IPS-20b (cell line): ENCODE measurements at regions not wholly inside any gene's neighbourhood (a gene's known extent, or its start where the extent isn't known, plus 50 kb on each side); places are given as distances from the start of the nearest gene placed in this dataset.

ENCODE experiments used
- H3K27ac ChIP-seq: one replicate; pipeline ENCODE4 v1.5.1; 2013; ENCODE audit warnings: low read length
- H3K27me3 ChIP-seq: 2 replicates; pipeline ENCODE4 v1.6.1; 2013; ENCODE audit warnings: mild to moderate bottlenecking, low read length, inconsistent platforms; ENCODE audit not compliant: insufficient read depth
- H3K36me3 ChIP-seq: 2 replicates; pipeline ENCODE4 v1.6.1; 2013; ENCODE audit warnings: low read depth, mild to moderate bottlenecking, inconsistent platforms, low read length, moderate library complexity; ENCODE audit not compliant: insufficient read depth
- H3K4me1 ChIP-seq: 2 replicates; pipeline ENCODE4 v1.6.1; 2013; ENCODE audit warnings: mild to moderate bottlenecking, control low read depth, inconsistent platforms, low read length, moderate library complexity; ENCODE audit not compliant: insufficient read depth
- H3K4me3 ChIP-seq: 2 replicates; pipeline ENCODE4 v1.5.1; 2013; ENCODE audit warnings: mild to moderate bottlenecking, low read length, inconsistent platforms
- H3K9ac ChIP-seq: 2 replicates; pipeline ENCODE4 v1.6.1; 2013; ENCODE audit warnings: low read depth, mild to moderate bottlenecking, inconsistent platforms, low read length, moderate library complexity
- H3K9me3 ChIP-seq: 2 replicates; pipeline ENCODE4 v1.6.1; 2013; ENCODE audit warnings: mild to moderate bottlenecking, low read depth, low read length, inconsistent platforms; ENCODE audit not compliant: insufficient read depth

- H3K9ac ChIP-seq, result no peak overlapping the region
- H3K27me3 ChIP-seq, result no peaks in the 10 kb centered on the region
- no peak overlapping the region for H3K4me3 ChIP-seq
- no peaks in the 10 kb centered on the region for H3K9me3 ChIP-seq
- peaks cover 3% of the 10 kb centered on the region; the same call in 1 of the 2 replicates for H3K4me1 ChIP-seq
- H3K27ac ChIP-seq, result no peak overlapping the region
- H3K36me3 ChIP-seq, result no peaks in the 10 kb centered on the region
Observed at GRCh38 chr1:208556461-208556860, 312.3 kb upstream of the PLXNA2 start.

- Histone ChIP-seq H3K4me3 (no peak overlapping the region), H3K27ac (no peak overlapping the region)
Observed at GRCh38 chr1:208557046-208557722, 313.0 kb upstream of the PLXNA2 start.

GRCh38 chr1:208557723-208558094 lies 313.5 kb upstream of the PLXNA2 start:
- Histone ChIP-seq H3K9me3 (no peaks in the 10 kb centered on the region), H3K4me1 (no peaks in the 10 kb centered on the region), H3K27ac (no peak overlapping the region), H3K36me3 (no peaks in the 10 kb centered on the region), H3K9ac (no peak overlapping the region), H3K27me3 (no peaks in the 10 kb centered on the region), H3K4me3 (no peak overlapping the region)

More at GRCh38 chr1:208557046-208557722, 313.0 kb upstream of the PLXNA2 start:
- Histone ChIP-seq H3K4me1 (no peaks in the 10 kb centered on the region), H3K27me3 (no peaks in the 10 kb centered on the region), H3K36me3 (no peaks in the 10 kb centered on the region), H3K9me3 (no peaks in the 10 kb centered on the region), H3K9ac (no peak overlapping the region)

- H3K36me3 ChIP-seq, result no peaks in the 10 kb centered on the region
- no peaks in the 10 kb centered on the region for H3K9me3 ChIP-seq
- H3K4me3 ChIP-seq, result no peak overlapping the region
- H3K27me3 ChIP-seq, result no peaks in the 10 kb centered on the region
- H3K27ac ChIP-seq, result no peak overlapping the region
- H3K9ac ChIP-seq, result no peak overlapping the region
- H3K4me1 ChIP-seq, result no peaks in the 10 kb centered on the region
Observed at GRCh38 chr1:208559597-208560329, 315.6 kb upstream of the PLXNA2 start.

GRCh38 chr1:208562151-208562960 lies 318.2 kb upstream of the PLXNA2 start:
- Histone ChIP-seq H3K27ac (no peak overlapping the region), H3K4me1 (no peaks in the 10 kb centered on the region), H3K27me3 (no peaks in the 10 kb centered on the region), H3K9ac (no peak overlapping the region), H3K9me3 (no peaks in the 10 kb centered on the region), H3K4me3 (no peak overlapping the region), H3K36me3 (no peaks in the 10 kb centered on the region)

- H3K36me3 ChIP-seq, result no peaks in the 10 kb centered on the region
- H3K27ac ChIP-seq, result no peak overlapping the region
- H3K27me3 ChIP-seq, result no peaks in the 10 kb centered on the region
- no peak overlapping the region for H3K4me3 ChIP-seq
- no peaks in the 10 kb centered on the region for H3K4me1 ChIP-seq
- no peaks in the 10 kb centered on the region for H3K9me3 ChIP-seq
- no peak overlapping the region for H3K9ac ChIP-seq
Observed at GRCh38 chr1:208564466-208564865, 320.3 kb upstream of the PLXNA2 start.

GRCh38 chr1:208565756-208566440 lies 321.7 kb upstream of the PLXNA2 start:
- Histone ChIP-seq H3K9ac (no peak overlapping the region), H3K27me3 (no peaks in the 10 kb centered on the region), H3K4me3 (no peak overlapping the region)

GRCh38 chr1:208569181-208569580 lies 325.0 kb upstream of the PLXNA2 start:
- H3K27ac ChIP-seq, result no peak overlapping the region
- no peaks in the 10 kb centered on the region for H3K27me3 ChIP-seq
- H3K9ac ChIP-seq, result no peak overlapping the region
- no peaks in the 10 kb centered on the region for H3K4me1 ChIP-seq
- H3K36me3 ChIP-seq, result no peaks in the 10 kb centered on the region
- H3K9me3 ChIP-seq, result peaks cover 10% of the 10 kb centered on the region; the same call in 1 of the 2 replicates
- H3K4me3 ChIP-seq, result no peak overlapping the region

More at GRCh38 chr1:208565756-208566440, 321.7 kb upstream of the PLXNA2 start:
- Histone ChIP-seq H3K9me3 (peaks cover 10% of the 10 kb centered on the region; the same call in 1 of the 2 replicates), H3K27ac (no peak overlapping the region), H3K36me3 (no peaks in the 10 kb centered on the region), H3K4me1 (no peaks in the 10 kb centered on the region)

GRCh38 chr1:208570362-208570761 lies 326.2 kb upstream of the PLXNA2 start:
- Histone ChIP-seq H3K27me3 (no peaks in the 10 kb centered on the region), H3K4me1 (no peaks in the 10 kb centered on the region), H3K4me3 (no peak overlapping the region), H3K27ac (no peak overlapping the region), H3K9ac (no peak overlapping the region), H3K36me3 (no peaks in the 10 kb centered on the region), H3K9me3 (peaks cover 10% of the 10 kb centered on the region; the same call in 1 of the 2 replicates)

- no peak overlapping the region for H3K27ac ChIP-seq
- H3K27me3 ChIP-seq, result no peaks in the 10 kb centered on the region
- H3K9ac ChIP-seq, result no peak overlapping the region
- no peaks in the 10 kb centered on the region for H3K4me1 ChIP-seq
- no peaks in the 10 kb centered on the region for H3K36me3 ChIP-seq
- H3K9me3 ChIP-seq, result no peaks in the 10 kb centered on the region
- H3K4me3 ChIP-seq, result no peak overlapping the region
Observed at GRCh38 chr1:208576425-208576824, 332.2 kb upstream of the PLXNA2 start.

GRCh38 chr1:208577381-208577905 lies 333.3 kb upstream of the PLXNA2 start:
- Histone ChIP-seq H3K36me3 (no peaks in the 10 kb centered on the region), H3K9ac (no peak overlapping the region), H3K4me1 (no peaks in the 10 kb centered on the region), H3K9me3 (no peaks in the 10 kb centered on the region), H3K4me3 (no peak overlapping the region), H3K27ac (no peak overlapping the region), H3K27me3 (no peaks in the 10 kb centered on the region)
